ENCODE measurements at regions not wholly inside any gene's neighbourhood (a gene's known extent, or its start where the extent isn't known, plus 50 kb on each side); places are given as distances from the start of the nearest gene placed in this dataset.

DNA sequence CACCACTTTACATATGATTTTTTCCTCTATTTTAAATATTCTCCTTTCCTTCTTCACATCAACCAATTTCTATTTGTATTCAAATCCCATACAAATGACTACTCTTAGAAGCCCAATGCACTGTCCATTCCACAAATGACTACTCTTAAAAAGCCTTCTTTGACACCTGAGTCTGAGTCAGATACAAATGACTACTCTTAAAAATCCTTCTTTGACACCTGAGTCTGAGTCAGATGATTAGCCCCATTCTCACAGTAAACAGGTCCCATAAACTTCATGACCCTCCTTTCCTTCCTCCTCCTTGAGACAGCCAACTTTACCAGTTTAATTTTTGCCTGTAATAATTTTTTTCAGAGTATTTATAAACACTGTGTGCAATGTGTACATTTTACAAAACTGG lies 231.3 kb upstream of the USP25 start:
- H3K79me1 ChIP-seq (ENCODE audit: low read depth, low read length): no peaks in the 10 kb centered on the region
- no peaks in the 10 kb centered on the region for H3K36me3 ChIP-seq (replicated peaks in 1 of 2; ENCODE audit: control insufficient read depth in 2 of 2, insufficient read depth in 2 of 2, low read length in 2 of 2)
- no peaks in the 10 kb centered on the region for H3K9me3 ChIP-seq (replicated peaks in 1 of 2; ENCODE audit: control insufficient read depth in 2 of 2, insufficient read depth in 1 of 2, low read depth in 1 of 2, low read length in 2 of 2)
- H3K23ac ChIP-seq (ENCODE audit: low read depth, low read length, poor library complexity): no peak overlapping the region
- H2BK15ac ChIP-seq (ENCODE audit: low read length): no peak overlapping the region
- no peak overlapping the region for H2AK5ac ChIP-seq (ENCODE audit: low read depth, low read length)
- no peak overlapping the region for H3K9ac ChIP-seq (ENCODE audit: low read depth, low read length, poor library complexity)
- H4K91ac ChIP-seq (ENCODE audit: low read depth, low read length, poor library complexity): no peak overlapping the region
- H4K8ac ChIP-seq (ENCODE audit: low read depth, low read length): no peak overlapping the region
- H3K27me3 ChIP-seq (ENCODE audit: control insufficient read depth in 3 of 3, insufficient read depth in 3 of 3, low read depth in 1 of 3, low read length in 3 of 3): peaks cover 0 to 12% (median 0%) of the 10 kb centered on the region in 3 experiments
- H3K18ac ChIP-seq (ENCODE audit: low read length): no peak overlapping the region
- H2AFZ ChIP-seq (ENCODE audit: low read length): no peak overlapping the region
- no peaks in the 10 kb centered on the region for H3K4me1 ChIP-seq (ENCODE audit: control insufficient read depth in 2 of 2, insufficient read depth in 1 of 2, low read depth in 1 of 2, low read length in 2 of 2)
- no peak overlapping the region for H3K27ac ChIP-seq (replicated peaks; ENCODE audit: low read length)
- H2BK5ac ChIP-seq (ENCODE audit: low read length): no peak overlapping the region
- no peak overlapping the region for H3K4ac ChIP-seq (ENCODE audit: low read length)
- no peak overlapping the region for H3K4me3 ChIP-seq (ENCODE audit: low read length in 2 of 2)
- H3K14ac ChIP-seq (ENCODE audit: low read length): no peak overlapping the region
- no peak for DNase-seq (ENCODE audit: low spot score)
- H2BK12ac ChIP-seq (ENCODE audit: low read length): no peak overlapping the region
- no peak overlapping the region for H3K4me2 ChIP-seq (ENCODE audit: insufficient read depth, low read length, poor library complexity, severe bottlenecking)
- no peak overlapping the region for H2BK120ac ChIP-seq (ENCODE audit: low read depth, low read length)

- no peak overlapping the region for H3K18ac ChIP-seq (ENCODE audit: low read length)
- H2AK5ac ChIP-seq (ENCODE audit: low read depth, low read length): no peak overlapping the region
- no peaks in the 10 kb centered on the region for H3K36me3 ChIP-seq (replicated peaks in 1 of 2; ENCODE audit: control insufficient read depth in 2 of 2, insufficient read depth in 2 of 2, low read length in 2 of 2)
- H4K91ac ChIP-seq (ENCODE audit: low read depth, low read length, poor library complexity): no peak overlapping the region
- H3K9ac ChIP-seq (ENCODE audit: low read depth, low read length, poor library complexity): no peak overlapping the region
- no peak for DNase-seq (ENCODE audit: low spot score)
- H3K4me3 ChIP-seq (ENCODE audit: low read length in 2 of 2): no peak overlapping the region
- H3K4me1 ChIP-seq (ENCODE audit: control insufficient read depth in 2 of 2, insufficient read depth in 1 of 2, low read depth in 1 of 2, low read length in 2 of 2): no peaks in the 10 kb centered on the region
- H3K27ac ChIP-seq (replicated peaks; ENCODE audit: low read length): no peak overlapping the region
- H2BK12ac ChIP-seq (ENCODE audit: low read length): no peak overlapping the region
- H2BK15ac ChIP-seq (ENCODE audit: low read length): no peak overlapping the region
- H3K9me3 ChIP-seq (replicated peaks in 1 of 2; ENCODE audit: control insufficient read depth in 2 of 2, insufficient read depth in 1 of 2, low read depth in 1 of 2, low read length in 2 of 2): no peaks in the 10 kb centered on the region
- H3K79me1 ChIP-seq (ENCODE audit: low read depth, low read length): no peaks in the 10 kb centered on the region
- WGBS, 2 donors (ENCODE audit: extremely low coverage in 2 of 2, insufficient read length in 2 of 2, insufficient replicate concordance in 1 of 2): no CpG with 5 or more reads among the region's 1 CpG
- H2AFZ ChIP-seq (ENCODE audit: low read length): no peak overlapping the region
- no peak overlapping the region for H2BK120ac ChIP-seq (ENCODE audit: low read depth, low read length)
- H4K8ac ChIP-seq (ENCODE audit: low read depth, low read length): no peak overlapping the region
- no peak overlapping the region for H3K4me2 ChIP-seq (ENCODE audit: insufficient read depth, low read length, poor library complexity, severe bottlenecking)
- no peak overlapping the region for H3K4ac ChIP-seq (ENCODE audit: low read length)
- no peak overlapping the region for H3K14ac ChIP-seq (ENCODE audit: low read length)
- peaks cover 0 to 6% (median 0%) of the 10 kb centered on the region in 3 experiments for H3K27me3 ChIP-seq (ENCODE audit: control insufficient read depth in 3 of 3, insufficient read depth in 3 of 3, low read depth in 1 of 3, low read length in 3 of 3)
- H2BK5ac ChIP-seq (ENCODE audit: low read length): no peak overlapping the region
- H3K23ac ChIP-seq (ENCODE audit: low read depth, low read length, poor library complexity): no peak overlapping the region
Observed at GRCh38 chr21:15506086-15506485, 223.7 kb upstream of the USP25 start.

DNA sequence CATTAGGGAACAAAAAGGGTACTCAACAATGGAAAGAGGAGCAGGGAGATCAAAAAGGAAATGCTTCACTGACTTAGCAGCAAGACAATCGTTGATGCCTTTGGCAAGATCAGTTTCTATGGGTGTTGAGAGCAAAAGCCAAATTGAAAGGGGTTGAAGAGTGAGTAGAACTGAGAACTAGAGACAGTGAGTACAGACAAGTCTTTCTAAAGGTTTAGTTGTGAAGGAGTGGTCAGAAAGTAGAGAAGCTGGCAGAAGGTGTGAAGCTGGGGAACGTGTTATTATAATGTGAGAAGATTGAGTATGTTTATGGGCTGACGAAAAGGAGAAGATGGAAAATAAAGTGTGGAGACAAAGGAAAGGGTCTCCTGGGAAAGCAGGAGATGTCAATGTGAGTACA lies 221.2 kb upstream of the USP25 start:
- H4K91ac ChIP-seq (ENCODE audit: low read depth, low read length, poor library complexity): no peak overlapping the region

GRCh38 chr21:15514073-15514946 lies 215.5 kb upstream of the USP25 start:
- Histone ChIP-seq H2BK120ac (ENCODE audit: low read depth, low read length) (no peak overlapping the region), H3K18ac (ENCODE audit: low read length) (no peak overlapping the region), H3K4me3 (ENCODE audit: low read length in 2 of 2) (no peak overlapping the region), H3K9me3 (replicated peaks in 1 of 2; ENCODE audit: control insufficient read depth in 2 of 2, insufficient read depth in 1 of 2, low read depth in 1 of 2, low read length in 2 of 2) (no peaks in the 10 kb centered on the region), H2AK5ac (ENCODE audit: low read depth, low read length) (no peak overlapping the region), H3K9ac (ENCODE audit: low read depth, low read length, poor library complexity) (no peak overlapping the region), H2AFZ (ENCODE audit: low read length) (no peak overlapping the region), H3K27ac (replicated peaks; ENCODE audit: low read length) (no peak overlapping the region), H3K27me3 (ENCODE audit: control insufficient read depth in 3 of 3, insufficient read depth in 3 of 3, low read depth in 1 of 3, low read length in 3 of 3) (no peaks in the 10 kb centered on the region), H3K79me1 (ENCODE audit: low read depth, low read length) (no peaks in the 10 kb centered on the region), H4K91ac (ENCODE audit: low read depth, low read length, poor library complexity) (no peak overlapping the region), H4K8ac (ENCODE audit: low read depth, low read length) (no peak overlapping the region), H3K4me1 (ENCODE audit: control insufficient read depth in 2 of 2, insufficient read depth in 1 of 2, low read depth in 1 of 2, low read length in 2 of 2) (no peaks in the 10 kb centered on the region), H3K36me3 (replicated peaks in 1 of 2; ENCODE audit: control insufficient read depth in 2 of 2, insufficient read depth in 2 of 2, low read length in 2 of 2) (no peaks in the 10 kb centered on the region), H3K14ac (ENCODE audit: low read length) (no peak overlapping the region), H3K23ac (ENCODE audit: low read depth, low read length, poor library complexity) (no peak overlapping the region), H2BK15ac (ENCODE audit: low read length) (no peak overlapping the region), H2BK5ac (ENCODE audit: low read length) (no peak overlapping the region), H3K4me2 (ENCODE audit: insufficient read depth, low read length, poor library complexity, severe bottlenecking) (no peak overlapping the region), H3K4ac (ENCODE audit: low read length) (no peak overlapping the region), H2BK12ac (ENCODE audit: low read length) (no peak overlapping the region)
- no CpG with 5 or more reads among the region's 8 CpGs for WGBS, 2 donors (ENCODE audit: extremely low coverage in 2 of 2, insufficient read length in 2 of 2, insufficient replicate concordance in 1 of 2)
- DNase-seq (ENCODE audit: low spot score): no peak

More for the DNA sequence above, 221.2 kb upstream of the USP25 start:
- H3K79me1 ChIP-seq (ENCODE audit: low read depth, low read length): no peaks in the 10 kb centered on the region
- H3K18ac ChIP-seq (ENCODE audit: low read length): no peak overlapping the region
- no peak overlapping the region for H2BK12ac ChIP-seq (ENCODE audit: low read length)
- H2BK5ac ChIP-seq (ENCODE audit: low read length): no peak overlapping the region
- no peaks in the 10 kb centered on the region for H3K9me3 ChIP-seq (replicated peaks in 1 of 2; ENCODE audit: control insufficient read depth in 2 of 2, insufficient read depth in 1 of 2, low read depth in 1 of 2, low read length in 2 of 2)
- no peak overlapping the region for H3K4ac ChIP-seq (ENCODE audit: low read length)
- no peak overlapping the region for H3K27ac ChIP-seq (replicated peaks; ENCODE audit: low read length)
- no peak overlapping the region for H2BK120ac ChIP-seq (ENCODE audit: low read depth, low read length)
- H2BK15ac ChIP-seq (ENCODE audit: low read length): no peak overlapping the region
- no peaks in the 10 kb centered on the region for H3K36me3 ChIP-seq (replicated peaks in 1 of 2; ENCODE audit: control insufficient read depth in 2 of 2, insufficient read depth in 2 of 2, low read length in 2 of 2)
- H3K27me3 ChIP-seq (ENCODE audit: control insufficient read depth in 3 of 3, insufficient read depth in 3 of 3, low read depth in 1 of 3, low read length in 3 of 3): peaks cover 0 to 2% (median 0%) of the 10 kb centered on the region in 3 experiments
- DNase-seq (ENCODE audit: low spot score): no peak
- no peak overlapping the region for H3K4me2 ChIP-seq (ENCODE audit: insufficient read depth, low read length, poor library complexity, severe bottlenecking)
- H2AK5ac ChIP-seq (ENCODE audit: low read depth, low read length): no peak overlapping the region
- H3K9ac ChIP-seq (ENCODE audit: low read depth, low read length, poor library complexity): no peak overlapping the region
- H4K8ac ChIP-seq (ENCODE audit: low read depth, low read length): no peak overlapping the region
- no peaks in the 10 kb centered on the region for H3K4me1 ChIP-seq (ENCODE audit: control insufficient read depth in 2 of 2, insufficient read depth in 1 of 2, low read depth in 1 of 2, low read length in 2 of 2)
- no peak overlapping the region for H3K14ac ChIP-seq (ENCODE audit: low read length)
- WGBS, 2 donors (ENCODE audit: extremely low coverage in 2 of 2, insufficient read length in 2 of 2, insufficient replicate concordance in 1 of 2): 100% methylated on average over 2 of the region's 3 CpGs; no CpG with 5 or more reads in 1 of the 2 donors
- H2AFZ ChIP-seq (ENCODE audit: low read length): no peak overlapping the region
- H3K4me3 ChIP-seq (ENCODE audit: low read length in 2 of 2): no peak overlapping the region
- H3K23ac ChIP-seq (ENCODE audit: low read depth, low read length, poor library complexity): no peak overlapping the region
